ENCODE measurements at regions not wholly inside any gene's neighbourhood (a gene's known extent, or its start where the extent isn't known, plus 50 kb on each side); places are given as distances from the start of the nearest gene placed in this dataset.

DNA sequence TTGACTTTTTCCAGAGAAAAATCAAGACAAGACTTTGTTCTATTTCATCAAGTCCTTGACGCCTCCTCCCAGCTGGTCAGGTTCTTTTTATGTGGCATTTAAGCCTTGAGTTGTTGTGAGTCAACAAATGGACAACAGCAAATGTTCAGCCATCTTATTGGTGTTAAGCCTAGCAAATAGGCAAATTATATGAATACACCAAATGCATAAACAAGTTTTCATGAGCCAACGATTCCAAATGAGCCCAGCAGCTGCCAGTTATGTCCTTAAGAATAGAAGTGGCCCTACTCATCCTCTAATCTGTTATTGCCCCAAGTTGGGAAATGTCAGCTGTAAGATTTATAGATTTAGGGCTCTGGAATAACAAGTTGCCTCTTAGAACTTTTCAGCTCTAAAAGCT is 312.0 kb downstream of the SOX4 start:
- H3K4me3 ChIP-seq (ENCODE audit: low read depth, low read length), result no peak overlapping the region
- no peak for DNase-seq (ENCODE audit: low read depth)
- TF ChIP-seq, protein P1, sequence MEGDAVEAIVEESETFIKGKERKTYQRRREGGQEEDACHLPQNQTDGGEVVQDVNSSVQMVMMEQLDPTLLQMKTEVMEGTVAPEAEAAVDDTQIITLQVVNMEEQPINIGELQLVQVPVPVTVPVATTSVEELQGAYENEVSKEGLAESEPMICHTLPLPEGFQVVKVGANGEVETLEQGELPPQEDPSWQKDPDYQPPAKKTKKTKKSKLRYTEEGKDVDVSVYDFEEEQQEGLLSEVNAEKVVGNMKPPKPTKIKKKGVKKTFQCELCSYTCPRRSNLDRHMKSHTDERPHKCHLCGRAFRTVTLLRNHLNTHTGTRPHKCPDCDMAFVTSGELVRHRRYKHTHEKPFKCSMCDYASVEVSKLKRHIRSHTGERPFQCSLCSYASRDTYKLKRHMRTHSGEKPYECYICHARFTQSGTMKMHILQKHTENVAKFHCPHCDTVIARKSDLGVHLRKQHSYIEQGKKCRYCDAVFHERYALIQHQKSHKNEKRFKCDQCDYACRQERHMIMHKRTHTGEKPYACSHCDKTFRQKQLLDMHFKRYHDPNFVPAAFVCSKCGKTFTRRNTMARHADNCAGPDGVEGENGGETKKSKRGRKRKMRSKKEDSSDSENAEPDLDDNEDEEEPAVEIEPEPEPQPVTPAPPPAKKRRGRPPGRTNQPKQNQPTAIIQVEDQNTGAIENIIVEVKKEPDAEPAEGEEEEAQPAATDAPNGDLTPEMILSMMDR (conservative IDR thresholded peaks at IDR 0.05; ENCODE audit: low read depth, low read length), result no peak

DNA sequence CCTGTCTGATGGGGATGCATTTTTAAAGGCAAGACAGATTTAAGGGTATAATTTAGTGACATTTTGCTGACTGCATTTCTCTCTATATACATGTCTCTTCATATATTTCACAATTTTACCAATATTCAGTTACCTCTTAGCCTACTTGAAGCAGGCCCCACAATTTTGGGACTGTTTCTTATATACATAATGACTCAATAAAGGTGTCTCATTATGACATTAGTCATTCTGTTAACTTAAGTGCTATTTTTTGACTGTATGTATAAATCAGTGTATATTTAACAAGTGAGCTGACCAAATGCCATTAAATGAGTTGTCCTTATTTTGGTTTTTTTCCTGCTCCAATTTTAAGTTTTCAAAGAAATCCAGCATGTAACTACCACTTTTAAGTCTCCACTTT is 313.3 kb downstream of the SOX4 start:
- no peak for DNase-seq (ENCODE audit: low read depth)
- TF ChIP-seq, protein P1 (conservative IDR thresholded peaks at IDR 0.05; ENCODE audit: low read depth, low read length), result no peak

DNA sequence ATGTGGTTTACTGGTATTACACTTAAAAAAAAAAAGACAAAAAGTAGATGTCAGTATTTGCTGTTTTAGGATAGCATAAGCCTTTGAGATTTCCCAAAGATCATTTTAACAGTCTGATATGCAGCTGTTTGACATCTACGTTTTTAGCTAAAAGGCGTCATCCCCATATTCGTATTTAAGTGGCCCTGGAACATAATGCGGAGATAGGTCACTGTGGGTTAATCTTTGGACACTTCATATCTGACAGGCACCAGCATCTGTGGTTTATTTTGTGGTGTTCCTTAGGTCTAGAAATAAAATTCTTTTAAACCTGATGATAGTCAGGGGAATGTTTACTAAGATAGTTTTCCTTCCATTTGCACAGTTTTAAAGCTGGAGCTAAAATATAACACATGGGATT is 313.7 kb downstream of the SOX4 start:
- TF ChIP-seq, protein P1 (conservative IDR thresholded peaks at IDR 0.05; ENCODE audit: low read depth, low read length), result no peak
- no peak overlapping the region for H3K4me3 ChIP-seq (ENCODE audit: low read depth, low read length)
- DNase-seq (ENCODE audit: low read depth), result no peak

More for the DNA sequence above, 313.3 kb downstream of the SOX4 start:
- no peak overlapping the region for H3K4me3 ChIP-seq (ENCODE audit: low read depth, low read length)

DNA sequence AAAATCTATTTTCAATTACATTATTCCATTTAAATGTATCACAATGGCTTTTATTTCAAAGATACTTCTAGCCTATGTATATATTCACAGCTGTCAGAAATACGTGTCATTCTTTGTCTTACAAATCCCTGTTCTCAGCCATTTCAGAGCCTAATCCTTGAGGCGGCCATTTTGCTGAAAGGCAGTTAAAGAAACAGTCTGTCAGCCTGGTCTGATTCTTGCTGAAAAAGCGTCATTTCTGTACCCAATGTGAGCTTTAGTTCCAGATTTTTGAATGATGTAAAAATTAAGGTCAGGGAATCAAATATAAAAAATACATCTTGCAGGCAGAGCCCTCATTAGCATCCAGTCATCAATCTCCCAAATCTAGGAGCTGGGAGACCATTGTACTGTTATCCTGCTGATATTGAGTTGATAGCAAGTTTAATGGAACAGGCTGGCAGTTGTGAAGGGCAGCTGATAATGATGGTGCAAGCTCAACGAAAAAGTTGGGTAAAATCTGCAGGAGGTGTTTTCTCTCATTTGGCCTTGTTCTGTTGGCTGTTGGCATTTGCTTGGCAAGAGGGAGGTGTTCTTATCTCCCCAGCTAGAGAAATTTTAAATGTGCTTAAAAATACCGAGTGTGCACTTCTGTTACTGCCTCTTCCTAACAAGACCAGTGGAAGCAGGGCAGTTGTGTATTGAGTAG is 314.8 kb downstream of the SOX4 start:
- H3K4me3 ChIP-seq (ENCODE audit: low read depth, low read length), result no peak overlapping the region
- no peak for DNase-seq (ENCODE audit: low read depth)
- TF ChIP-seq, protein P1 (conservative IDR thresholded peaks at IDR 0.05; ENCODE audit: low read depth, low read length), result no peak

DNA sequence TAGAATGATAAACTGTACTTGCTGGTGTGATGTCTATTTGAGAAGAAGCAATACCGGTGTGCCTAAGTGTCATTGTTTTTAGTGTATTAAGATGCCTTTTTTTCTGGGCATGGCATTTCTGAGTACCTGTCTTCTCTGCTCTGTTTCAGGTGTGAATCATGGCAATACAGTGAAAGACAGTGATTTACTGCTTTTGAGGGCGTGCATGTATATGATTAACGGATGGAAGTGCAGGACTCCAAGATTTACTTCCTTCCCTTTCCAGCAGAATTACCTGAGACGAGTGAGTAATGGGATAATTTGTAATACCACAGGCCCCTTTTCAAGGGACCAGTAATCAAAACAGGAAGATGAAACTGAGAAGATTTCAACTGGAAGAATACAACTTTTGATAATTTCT is 315.8 kb downstream of the SOX4 start:
- no peak for DNase-seq (ENCODE audit: low read depth)
- H3K4me3 ChIP-seq (ENCODE audit: low read depth, low read length), result no peak overlapping the region
- TF ChIP-seq, protein P1 (conservative IDR thresholded peaks at IDR 0.05; ENCODE audit: low read depth, low read length), result no peak

DNA sequence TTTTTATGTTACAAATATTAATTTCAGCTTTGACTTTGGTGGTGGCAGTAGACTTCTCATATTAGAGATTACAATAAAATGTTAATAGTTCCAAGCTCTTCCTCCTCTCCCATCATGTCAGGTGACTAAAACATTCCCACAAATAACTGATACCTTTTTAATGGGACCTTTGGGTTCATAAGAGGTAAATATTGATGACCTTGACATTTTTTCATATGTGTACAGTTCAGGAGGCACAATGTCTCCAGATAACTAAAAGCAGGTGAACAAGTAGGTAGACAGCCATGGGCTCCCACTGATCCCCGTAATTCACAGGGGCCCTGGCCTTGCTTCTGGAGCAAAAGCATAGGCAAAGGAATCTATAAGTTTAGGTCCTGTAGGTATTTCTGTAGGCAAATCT is 317.7 kb downstream of the SOX4 start:
- DNase-seq (ENCODE audit: low read depth), result no peak
- H3K4me3 ChIP-seq (ENCODE audit: low read depth, low read length), result no peak overlapping the region
- TF ChIP-seq, protein P1 (conservative IDR thresholded peaks at IDR 0.05; ENCODE audit: low read depth, low read length), result no peak

DNA sequence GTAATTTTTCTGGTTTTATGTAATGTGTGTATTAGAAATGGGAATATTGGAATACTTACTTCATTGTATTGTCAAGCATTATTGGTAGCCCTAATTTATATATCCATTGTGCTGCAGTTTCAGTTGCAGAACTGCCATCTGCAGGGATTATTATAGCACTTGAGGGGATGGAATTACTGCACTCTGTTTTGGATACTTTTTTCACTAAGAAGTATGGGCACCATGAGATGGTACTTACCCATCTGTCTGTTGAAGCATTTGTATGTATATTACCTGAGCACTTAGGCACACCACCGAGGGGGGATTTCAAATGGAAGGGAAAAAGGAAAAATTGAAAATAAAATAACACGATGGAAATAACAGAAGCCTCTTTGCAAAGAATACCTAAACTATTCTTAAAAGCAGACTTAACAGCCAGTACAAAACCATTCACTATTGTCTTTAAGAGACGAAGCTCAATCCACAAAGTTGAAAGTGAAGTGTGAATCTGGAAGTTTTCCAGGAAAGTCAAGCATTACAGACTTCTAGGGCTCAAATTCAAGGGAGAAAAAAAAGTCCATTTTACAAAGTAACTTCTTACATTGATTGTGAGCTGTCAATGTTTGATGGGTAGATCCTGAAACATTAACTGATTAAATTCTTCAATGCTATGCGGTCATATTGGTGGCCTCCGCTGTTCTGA is 318.7 kb downstream of the SOX4 start:
- DNase-seq (ENCODE audit: low read depth), result no peak
- TF ChIP-seq, protein P1 (conservative IDR thresholded peaks at IDR 0.05; ENCODE audit: low read depth, low read length), result no peak
- H3K4me3 ChIP-seq (ENCODE audit: low read depth, low read length), result no peak overlapping the region
